ENCODE measurements at regions not wholly inside any gene's neighbourhood (a gene's known extent, or its start where the extent isn't known, plus 50 kb on each side); places are given as distances from the start of the nearest gene placed in this dataset.

DNA sequence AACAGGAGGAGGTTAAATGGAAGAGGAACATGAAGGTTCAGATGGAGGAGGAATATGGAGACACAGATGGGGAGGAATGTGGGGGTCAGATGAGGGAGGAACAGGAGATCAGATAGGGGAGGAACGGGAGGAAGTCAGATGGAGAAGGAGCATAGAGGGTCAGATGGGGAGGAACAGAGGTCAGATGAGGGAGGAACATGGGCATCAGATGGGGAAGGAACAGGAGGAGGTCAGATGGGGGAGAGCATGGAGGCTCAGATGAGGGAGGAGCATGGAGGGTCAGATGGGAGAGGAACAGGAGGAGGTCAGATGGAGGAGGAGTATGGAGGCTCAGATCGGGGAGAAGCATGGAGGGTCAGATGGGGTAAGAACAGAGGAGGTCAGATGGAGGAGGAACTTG lies 290.6 kb downstream of the BMP7 start:
- H3K36me3 Mint-ChIP-seq, result no peaks in the 10 kb centered on the region
- H3K27me3 Mint-ChIP-seq, result peaks cover 38% of the 10 kb centered on the region
- no peaks in the 10 kb centered on the region for H3K9me3 Mint-ChIP-seq
- no peak overlapping the region for H3K27ac Mint-ChIP-seq
- H3K4me3 Mint-ChIP-seq, result no peak overlapping the region
- H3K4me1 Mint-ChIP-seq, result no peaks in the 10 kb centered on the region

DNA sequence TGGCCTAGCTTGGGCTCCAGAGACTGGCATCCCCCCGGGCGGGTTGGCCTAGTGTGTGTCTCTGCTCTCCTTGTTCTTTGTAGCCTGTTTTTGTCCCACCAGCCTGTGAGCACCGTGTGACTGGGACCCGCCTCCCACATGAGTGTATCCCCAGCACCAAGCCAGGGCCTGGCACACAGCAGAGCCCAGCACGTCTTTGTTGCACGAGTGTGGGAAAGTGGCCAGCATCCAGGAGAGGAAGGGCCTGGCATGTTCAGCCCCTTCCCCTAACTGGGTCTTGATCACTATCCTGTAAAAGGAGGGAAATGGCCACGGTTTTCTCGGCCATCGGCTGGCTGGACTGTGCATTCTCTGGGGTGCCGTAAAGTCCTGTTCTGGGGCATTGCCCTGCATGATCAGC lies 290.1 kb downstream of the BMP7 start:
- Mint-ChIP-seq H3K27me3 (peaks cover 38% of the 10 kb centered on the region), H3K4me3 (no peak overlapping the region), H3K9me3 (no peaks in the 10 kb centered on the region), H3K4me1 (no peaks in the 10 kb centered on the region), H3K27ac (no peak overlapping the region), H3K36me3 (no peaks in the 10 kb centered on the region)

DNA sequence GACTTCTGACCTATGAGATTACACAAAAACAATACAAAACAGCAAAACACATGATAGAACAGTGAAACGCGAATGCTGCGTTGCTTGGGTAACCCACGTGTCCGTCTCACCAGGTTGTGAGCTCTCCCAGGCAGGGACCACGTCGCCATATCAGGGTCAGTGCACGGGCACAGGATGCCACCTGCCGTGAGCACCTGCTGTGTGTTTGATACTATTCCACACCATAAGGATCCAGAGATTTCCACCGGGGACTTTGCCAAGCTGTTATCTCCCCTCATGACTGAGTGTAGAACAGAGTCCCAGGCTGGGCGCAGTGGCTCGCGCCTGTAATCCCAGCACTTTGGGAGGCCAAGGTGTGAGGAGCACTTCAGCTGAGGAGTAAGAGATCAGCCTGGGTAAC lies 288.0 kb downstream of the BMP7 start:
- Mint-ChIP-seq H3K36me3 (no peaks in the 10 kb centered on the region), H3K4me3 (no peak overlapping the region), H3K27ac (no peak overlapping the region), H3K27me3 (peaks cover 33% of the 10 kb centered on the region), H3K4me1 (no peaks in the 10 kb centered on the region), H3K9me3 (no peaks in the 10 kb centered on the region)

DNA sequence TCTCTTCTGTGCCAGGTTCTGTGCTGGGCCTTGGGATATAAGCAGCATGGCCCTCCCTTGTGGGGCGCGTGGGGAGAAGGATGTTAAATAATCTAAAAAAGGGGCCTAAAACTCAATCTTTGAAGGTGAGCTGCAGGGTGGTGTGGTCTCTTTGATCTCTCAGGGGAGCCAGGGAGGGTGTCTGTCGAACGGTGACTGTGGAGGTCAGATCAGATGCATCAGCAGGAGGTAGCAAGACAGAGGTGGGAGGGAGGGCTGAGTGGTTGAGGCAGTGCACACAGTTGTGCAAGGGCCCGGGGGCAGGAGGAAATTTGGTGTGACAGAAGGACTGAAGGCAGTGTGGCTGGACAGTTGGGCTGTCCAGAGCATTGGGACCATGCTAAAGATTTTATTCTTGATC lies 287.3 kb downstream of the BMP7 start:
- Mint-ChIP-seq H3K4me3 (no peak overlapping the region), H3K27me3 (peaks cover 30% of the 10 kb centered on the region), H3K9me3 (peaks cover 2% of the 10 kb centered on the region), H3K4me1 (no peaks in the 10 kb centered on the region), H3K36me3 (no peaks in the 10 kb centered on the region), H3K27ac (no peak overlapping the region)

DNA sequence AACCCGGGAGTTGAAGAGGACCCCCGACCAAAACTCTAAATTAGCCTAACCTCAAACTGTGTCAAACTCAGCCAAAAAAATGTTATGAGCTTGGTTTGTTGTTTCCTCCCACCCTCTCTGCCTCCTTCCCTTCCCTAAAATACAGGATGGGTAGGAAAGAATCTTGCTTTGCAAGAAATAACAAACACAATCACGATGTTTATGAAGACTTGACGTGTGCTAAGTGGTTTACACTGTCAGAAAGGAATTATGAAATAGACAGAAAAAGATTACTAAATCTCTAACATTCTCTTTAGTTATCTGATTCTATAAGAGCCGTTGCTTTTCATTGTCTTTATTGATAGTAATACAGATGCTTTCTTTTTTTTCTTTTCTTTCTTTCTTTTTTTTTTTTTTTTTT lies 285.1 kb downstream of the BMP7 start:
- peaks cover 18% of the 10 kb centered on the region for H3K27me3 Mint-ChIP-seq
- no peaks in the 10 kb centered on the region for H3K4me1 Mint-ChIP-seq
- no peak overlapping the region for H3K27ac Mint-ChIP-seq
- peaks cover 5% of the 10 kb centered on the region for H3K9me3 Mint-ChIP-seq
- H3K36me3 Mint-ChIP-seq, result no peaks in the 10 kb centered on the region
- no peak overlapping the region for H3K4me3 Mint-ChIP-seq

DNA sequence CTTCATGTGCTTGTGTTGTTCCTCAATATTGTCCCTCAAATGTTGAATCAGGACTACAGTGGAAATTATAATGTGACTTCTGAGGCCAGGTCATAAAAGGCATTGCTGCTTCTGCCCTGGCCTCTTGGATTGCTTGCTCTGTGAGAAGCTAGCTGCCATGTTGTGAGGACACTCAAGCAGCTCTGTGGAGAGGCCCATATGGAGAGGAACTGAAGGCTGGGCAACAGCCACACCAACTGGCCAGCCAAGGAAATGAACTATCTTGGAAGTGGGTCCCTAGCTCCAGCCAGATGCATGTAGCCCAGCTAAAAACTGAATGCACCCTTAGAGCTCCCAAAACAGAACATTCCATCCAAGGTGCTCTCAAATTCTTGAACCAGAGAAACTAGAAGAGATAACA lies 282.6 kb downstream of the BMP7 start:
- Mint-ChIP-seq H3K4me3 (no peak overlapping the region), H3K9me3 (peaks cover 5% of the 10 kb centered on the region), H3K27me3 (peaks cover 12% of the 10 kb centered on the region), H3K36me3 (no peaks in the 10 kb centered on the region), H3K4me1 (no peaks in the 10 kb centered on the region), H3K27ac (no peak overlapping the region)

DNA sequence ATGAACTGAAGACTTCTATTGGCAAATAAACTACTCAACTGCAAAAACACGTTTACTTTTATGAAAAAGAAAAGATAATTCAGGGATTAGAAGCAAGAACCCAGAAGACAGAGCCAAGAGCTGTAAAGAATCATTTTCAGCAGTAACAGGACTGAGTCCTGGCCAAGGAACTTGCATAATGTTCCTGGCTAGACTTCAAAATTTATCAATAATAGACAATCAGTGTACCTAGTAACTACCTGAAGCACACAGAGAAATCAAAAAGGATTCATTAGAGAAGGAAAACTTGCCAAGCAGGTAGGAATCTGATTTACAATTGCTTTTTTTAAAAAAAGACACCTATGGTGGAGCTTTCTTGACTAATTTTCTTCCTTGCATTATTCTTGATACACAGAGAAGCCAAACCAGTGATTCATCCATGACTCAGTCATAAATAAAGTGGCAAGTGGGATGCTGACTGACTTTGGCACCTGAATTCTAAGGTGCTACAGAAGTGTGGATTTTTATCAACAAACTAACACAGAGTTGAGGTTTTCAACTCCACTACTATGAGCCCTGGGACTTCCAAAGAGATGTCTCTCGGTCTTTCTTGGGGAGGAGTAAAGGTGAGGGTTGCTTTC lies 281.3 kb downstream of the BMP7 start:
- H3K9me3 Mint-ChIP-seq, result peaks cover 5% of the 10 kb centered on the region
- H3K4me3 Mint-ChIP-seq, result no peak overlapping the region
- peaks cover 8% of the 10 kb centered on the region for H3K27me3 Mint-ChIP-seq
- no peaks in the 10 kb centered on the region for H3K36me3 Mint-ChIP-seq
- H3K4me1 Mint-ChIP-seq, result no peaks in the 10 kb centered on the region
- H3K27ac Mint-ChIP-seq, result no peak overlapping the region

DNA sequence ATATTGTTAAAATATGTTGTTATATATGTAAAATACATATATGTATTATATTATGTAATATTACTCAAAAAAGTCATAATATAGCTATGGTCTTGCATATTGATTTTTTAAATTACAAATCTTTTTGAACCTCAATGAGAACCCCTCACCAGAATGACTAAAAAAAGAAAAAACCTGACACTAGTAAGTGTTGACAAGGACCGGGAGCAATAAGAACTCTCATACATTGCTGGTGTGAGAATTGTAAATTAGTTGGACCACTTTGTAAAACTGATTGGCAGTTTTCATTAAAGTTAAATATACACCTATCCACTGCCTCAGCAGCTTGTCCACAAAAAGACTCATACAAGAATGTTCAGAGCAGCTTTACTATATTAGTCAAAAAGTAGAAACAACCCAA lies 280.0 kb downstream of the BMP7 start:
- no peaks in the 10 kb centered on the region for H3K4me1 Mint-ChIP-seq
- no peak overlapping the region for H3K4me3 Mint-ChIP-seq
- peaks cover 5% of the 10 kb centered on the region for H3K9me3 Mint-ChIP-seq
- no peaks in the 10 kb centered on the region for H3K36me3 Mint-ChIP-seq
- H3K27ac Mint-ChIP-seq, result no peak overlapping the region
- H3K27me3 Mint-ChIP-seq, result peaks cover 9% of the 10 kb centered on the region

DNA sequence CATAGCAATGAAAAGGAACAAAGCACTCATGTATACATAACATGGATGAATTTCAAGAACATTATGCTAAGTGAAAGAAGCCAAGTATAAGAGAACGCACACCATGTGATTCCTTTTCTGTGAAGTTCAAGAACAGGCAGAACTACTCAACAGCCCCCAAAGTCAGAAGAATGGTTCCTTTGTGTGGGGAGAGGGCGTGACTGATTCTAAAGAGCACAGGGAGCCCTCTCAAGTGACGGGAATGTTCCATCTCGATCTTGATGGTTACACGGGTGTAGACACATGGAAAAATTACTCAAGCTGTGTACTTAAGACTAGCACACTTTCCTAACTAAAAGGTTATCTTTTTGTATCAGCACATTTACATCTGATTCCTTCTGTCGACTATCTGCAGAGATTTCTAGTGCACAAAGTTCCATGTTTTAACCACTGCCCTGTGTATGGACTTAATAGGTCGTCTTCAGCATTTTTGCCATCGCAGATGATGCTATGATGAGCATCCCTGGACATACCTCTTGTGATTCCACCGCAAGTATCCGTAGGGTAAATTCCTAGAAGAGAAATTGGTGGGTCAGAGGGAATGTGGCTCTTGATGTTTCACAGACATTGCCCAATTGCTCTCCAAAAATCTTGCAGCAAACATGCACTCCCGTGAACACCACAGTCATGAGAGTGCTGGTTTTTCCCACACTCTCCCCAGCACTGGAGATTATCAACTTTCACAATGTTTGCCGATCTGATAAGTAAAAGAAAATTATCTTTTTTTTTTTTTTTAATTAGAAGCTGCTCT lies 279.3 kb downstream of the BMP7 start:
- Mint-ChIP-seq H3K4me3 (no peak overlapping the region), H3K36me3 (no peaks in the 10 kb centered on the region), H3K4me1 (no peaks in the 10 kb centered on the region), H3K27me3 (peaks cover 8% of the 10 kb centered on the region), H3K9me3 (peaks cover 5% of the 10 kb centered on the region), H3K27ac (no peak overlapping the region)

DNA sequence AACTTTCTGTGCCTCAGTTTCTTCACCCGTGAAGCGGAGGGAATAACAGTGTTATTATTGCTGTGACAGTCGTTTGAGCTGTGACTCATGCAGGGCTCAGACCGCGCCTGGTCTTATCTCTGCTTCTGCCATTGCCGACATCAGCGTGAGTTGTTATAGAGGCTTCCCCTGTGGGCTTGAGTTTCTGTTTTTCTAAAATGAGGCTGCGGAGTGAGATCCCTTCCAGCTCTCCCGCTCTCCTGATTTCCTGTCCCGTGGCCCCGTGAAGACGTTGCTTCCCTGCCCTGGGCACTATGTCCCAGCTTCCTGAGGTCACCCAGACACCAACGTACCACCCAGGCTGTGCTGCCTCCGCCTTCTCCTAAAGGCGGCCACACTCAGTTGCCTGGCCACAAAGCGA lies 278.5 kb downstream of the BMP7 start:
- Mint-ChIP-seq H3K27me3 (peaks cover 8% of the 10 kb centered on the region), H3K4me1 (no peaks in the 10 kb centered on the region), H3K36me3 (no peaks in the 10 kb centered on the region), H3K9me3 (peaks cover 5% of the 10 kb centered on the region), H3K4me3 (no peak overlapping the region), H3K27ac (no peak overlapping the region)

DNA sequence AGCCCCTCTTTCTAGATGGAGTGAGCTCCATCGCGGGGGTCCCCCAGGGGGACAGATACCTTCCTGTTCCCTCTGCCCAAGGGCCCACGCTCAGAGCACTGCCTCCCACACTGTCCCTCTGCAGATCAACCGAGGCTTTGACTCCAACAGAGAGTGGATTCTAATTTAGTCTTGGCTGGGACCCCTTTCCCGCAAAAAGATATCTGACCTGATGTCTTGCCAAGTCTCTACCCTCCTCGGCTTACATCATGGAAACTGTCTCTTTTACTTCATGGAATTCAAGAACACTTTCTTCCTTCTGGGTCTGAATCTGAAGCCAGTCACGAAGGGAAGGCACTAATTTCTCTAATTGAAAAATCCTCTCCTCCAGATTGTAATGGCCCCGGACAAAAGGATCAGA lies 278.0 kb downstream of the BMP7 start:
- Mint-ChIP-seq H3K4me3 (no peak overlapping the region), H3K27me3 (peaks cover 8% of the 10 kb centered on the region), H3K4me1 (no peaks in the 10 kb centered on the region), H3K36me3 (no peaks in the 10 kb centered on the region), H3K9me3 (peaks cover 5% of the 10 kb centered on the region), H3K27ac (no peak overlapping the region)

DNA sequence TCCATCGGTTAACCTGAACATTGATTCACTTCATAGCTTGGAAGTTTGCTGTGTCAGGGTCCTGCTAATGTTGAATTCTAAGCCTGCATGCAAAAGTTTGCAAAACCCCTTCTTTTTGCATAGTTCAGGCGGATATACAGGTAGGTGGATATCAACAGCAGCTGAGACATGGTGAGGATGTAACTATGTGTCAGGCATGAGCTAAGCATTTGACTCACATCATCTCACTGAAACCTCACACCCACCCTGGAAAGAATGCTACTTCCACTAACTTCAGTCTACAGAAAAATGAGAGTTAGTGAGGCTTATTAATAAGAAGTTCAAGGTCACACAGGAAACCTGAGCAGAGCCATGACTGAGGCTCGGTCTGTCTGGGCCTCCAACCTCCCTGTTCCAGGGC lies 276.9 kb downstream of the BMP7 start:
- Mint-ChIP-seq H3K9me3 (no peaks in the 10 kb centered on the region), H3K4me1 (no peaks in the 10 kb centered on the region), H3K27me3 (peaks cover 8% of the 10 kb centered on the region), H3K4me3 (no peak overlapping the region), H3K27ac (no peak overlapping the region), H3K36me3 (no peaks in the 10 kb centered on the region)

DNA sequence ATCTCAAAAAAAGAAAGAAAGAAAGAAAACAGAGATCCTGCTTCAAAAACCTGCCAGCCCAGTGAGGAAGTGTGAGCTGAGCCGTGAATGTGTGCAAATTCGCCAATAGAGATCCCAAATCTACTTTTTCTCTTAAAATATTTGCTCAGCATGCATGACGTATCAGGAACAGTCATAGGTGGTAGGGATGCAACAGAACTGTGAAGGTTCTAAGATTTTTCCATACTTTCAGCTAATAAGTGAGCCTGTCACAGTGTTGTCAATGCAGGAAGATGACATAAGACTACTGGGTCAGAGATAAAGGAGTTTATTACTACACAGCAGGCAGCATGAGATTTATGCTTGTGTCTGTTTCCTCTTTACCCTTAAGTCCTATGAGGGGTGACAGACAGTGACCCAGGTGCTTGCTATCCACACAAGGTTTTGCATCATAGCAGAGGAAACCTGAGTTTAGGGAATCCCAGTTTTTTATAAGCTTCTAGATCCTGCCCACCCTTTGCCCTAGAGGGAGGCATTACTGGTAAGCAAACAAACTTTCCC lies 273.4 kb downstream of the BMP7 start:
- Mint-ChIP-seq H3K27me3 (peaks cover 14% of the 10 kb centered on the region), H3K36me3 (no peaks in the 10 kb centered on the region), H3K4me1 (no peaks in the 10 kb centered on the region), H3K9me3 (peaks cover 5% of the 10 kb centered on the region), H3K27ac (no peak overlapping the region), H3K4me3 (no peak overlapping the region)

DNA sequence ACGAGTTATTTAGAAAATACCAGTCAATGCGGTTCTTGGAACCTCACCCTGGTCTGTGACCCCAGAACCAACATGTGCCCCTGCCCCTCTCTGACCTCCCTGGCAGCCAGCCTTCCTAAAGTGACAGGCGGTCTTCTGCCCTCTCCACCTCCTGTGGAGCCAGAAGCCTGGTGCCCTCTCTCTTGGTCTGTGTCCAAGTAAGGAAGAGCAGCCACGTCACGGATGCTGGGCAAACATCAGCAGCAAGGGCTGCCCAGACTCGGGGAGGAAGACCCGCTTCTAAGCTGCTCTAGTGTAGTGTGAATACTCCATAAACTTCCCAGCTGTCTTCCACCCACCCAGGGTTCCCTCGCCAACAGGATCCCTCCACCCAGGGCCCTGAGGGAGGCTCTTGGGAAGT lies 272.4 kb downstream of the BMP7 start:
- peaks cover 5% of the 10 kb centered on the region for H3K9me3 Mint-ChIP-seq

DNA sequence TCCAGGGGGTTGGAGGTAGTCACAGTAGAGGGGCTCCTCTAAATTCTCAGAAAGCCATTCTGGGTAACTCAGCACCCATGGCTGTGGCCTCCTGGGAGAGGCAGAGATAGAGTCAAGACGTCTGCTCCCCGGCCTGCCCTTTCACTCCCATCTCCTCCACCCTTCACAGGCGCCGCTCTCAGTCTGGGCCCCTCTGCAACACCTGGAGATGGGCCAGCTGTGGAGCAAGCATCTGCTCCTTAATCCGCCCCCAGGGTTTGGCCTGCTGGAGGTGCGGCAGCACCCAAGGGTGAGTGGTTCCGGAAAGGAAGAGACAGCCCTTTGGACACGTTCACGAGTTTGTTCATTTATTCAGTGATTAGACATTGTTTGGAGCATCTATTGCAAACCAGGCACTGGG lies 271.3 kb downstream of the BMP7 start:
- Mint-ChIP-seq H3K9me3 (peaks cover 9% of the 10 kb centered on the region), H3K27ac (no peak overlapping the region), H3K4me1 (no peaks in the 10 kb centered on the region), H3K4me3 (no peak overlapping the region), H3K36me3 (no peaks in the 10 kb centered on the region), H3K27me3 (peaks cover 10% of the 10 kb centered on the region)

More for the DNA sequence above, 272.4 kb downstream of the BMP7 start:
- Mint-ChIP-seq H3K27ac (no peak overlapping the region), H3K4me1 (no peaks in the 10 kb centered on the region), H3K36me3 (no peaks in the 10 kb centered on the region), H3K4me3 (no peak overlapping the region), H3K27me3 (peaks cover 14% of the 10 kb centered on the region)

DNA sequence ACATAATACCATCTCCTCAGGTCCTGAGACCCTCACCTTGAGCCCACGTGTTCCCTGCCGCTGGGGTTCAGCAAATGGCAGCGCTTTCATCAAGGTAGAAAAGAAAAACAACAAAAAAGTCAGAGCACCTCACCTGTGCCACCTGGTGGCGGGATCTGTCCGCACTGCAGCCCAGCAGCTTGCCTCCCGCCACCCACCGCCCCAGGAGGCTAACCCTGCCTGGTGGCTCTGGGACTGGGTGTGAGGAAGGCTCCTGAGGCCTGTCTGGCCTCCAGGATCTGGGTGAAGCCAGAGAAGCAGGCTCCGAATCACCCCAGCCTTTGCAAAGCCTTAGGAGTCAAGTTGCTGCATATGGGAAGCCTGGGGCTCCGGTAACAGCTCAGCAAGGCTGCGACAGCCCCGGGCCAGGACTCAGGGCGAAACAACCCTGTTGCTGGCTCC lies 270.8 kb downstream of the BMP7 start:
- Mint-ChIP-seq H3K27me3 (peaks cover 8% of the 10 kb centered on the region), H3K36me3 (no peaks in the 10 kb centered on the region), H3K4me3 (no peak overlapping the region), H3K4me1 (no peaks in the 10 kb centered on the region), H3K27ac (no peak overlapping the region), H3K9me3 (peaks cover 11% of the 10 kb centered on the region)
